ENCODE measurements at regions not wholly inside any gene's neighbourhood (a gene's known extent, or its start where the extent isn't known, plus 50 kb on each side); places are given as distances from the start of the nearest gene placed in this dataset.
A peak's percentile ranks its signal among the peaks of the same experiment; 100 is the strongest.
"Not testable (repeated sequence)": the region's sequence is repeated elsewhere in the genome, so short reads cannot be mapped to it uniquely, and the experiment has no call there.

DNA sequence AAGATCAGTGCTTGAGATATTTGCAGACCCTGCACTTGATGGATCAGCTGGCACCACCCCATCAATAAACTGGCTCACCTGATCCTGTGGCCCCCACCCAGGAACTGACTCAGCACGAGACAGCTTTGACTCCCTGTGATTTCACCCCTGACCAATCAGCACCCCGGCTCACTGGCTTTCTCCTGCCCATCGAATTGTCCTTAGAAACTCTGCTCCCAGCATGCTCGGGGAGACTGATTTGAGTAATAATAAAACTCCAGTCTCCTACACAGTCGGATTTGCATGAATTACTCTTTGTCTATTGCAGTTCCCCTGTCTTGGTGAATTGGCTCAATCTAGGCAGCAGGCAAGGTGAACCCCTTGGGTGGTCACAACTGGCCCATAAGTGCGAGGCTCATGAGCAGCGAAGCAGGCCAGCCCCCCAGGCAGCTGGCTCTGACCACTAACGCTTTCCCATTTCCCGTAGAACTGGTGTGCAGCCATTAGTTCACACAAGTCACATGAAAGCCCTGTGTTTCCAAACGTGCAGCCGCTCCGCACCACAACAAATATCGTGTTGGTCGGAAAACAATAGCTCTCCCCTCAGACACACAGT is 79.6 kb downstream of the RSPH3 start:
- no peak for DNase-seq

DNA sequence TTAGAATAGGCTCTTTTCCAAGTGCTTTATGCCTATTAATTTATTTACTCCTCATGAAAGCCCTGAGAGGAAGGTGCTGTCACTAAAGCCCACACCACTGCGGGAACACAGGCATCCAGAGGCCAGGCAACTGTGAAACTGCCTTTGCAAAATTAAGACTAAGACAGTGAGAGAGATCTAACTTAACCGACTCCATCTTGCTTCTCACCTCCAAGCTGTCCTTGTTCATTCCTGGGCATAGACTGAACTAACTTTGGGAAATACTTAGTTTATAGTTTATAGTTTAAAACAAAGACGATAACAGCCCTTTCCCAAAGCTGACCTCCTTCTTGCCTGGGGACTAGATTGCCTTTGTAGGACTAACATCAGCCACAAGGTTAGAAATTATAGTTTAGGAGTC is 80.1 kb downstream of the RSPH3 start:
- no peak for DNase-seq

DNA sequence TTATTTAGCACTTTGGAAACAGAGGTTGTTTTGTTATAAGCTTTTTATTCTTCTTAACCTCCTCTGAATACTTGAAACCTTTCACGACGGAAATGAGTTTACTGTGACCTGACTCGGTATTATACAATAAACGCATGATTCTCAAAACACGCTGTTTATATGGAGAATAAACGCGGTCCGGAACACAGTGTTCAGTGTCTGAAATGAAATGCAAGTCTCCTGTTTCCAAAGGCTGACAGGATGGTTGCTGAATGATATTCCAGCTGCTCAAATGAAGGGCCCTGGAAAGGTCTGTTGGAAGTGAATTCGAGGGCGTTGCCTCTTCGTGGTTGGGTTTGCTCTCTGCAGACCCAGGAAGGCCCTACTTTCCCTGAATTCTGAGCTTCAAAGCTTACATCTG is 83.4 kb downstream of the RSPH3 start:
- no peak for DNase-seq

DNA sequence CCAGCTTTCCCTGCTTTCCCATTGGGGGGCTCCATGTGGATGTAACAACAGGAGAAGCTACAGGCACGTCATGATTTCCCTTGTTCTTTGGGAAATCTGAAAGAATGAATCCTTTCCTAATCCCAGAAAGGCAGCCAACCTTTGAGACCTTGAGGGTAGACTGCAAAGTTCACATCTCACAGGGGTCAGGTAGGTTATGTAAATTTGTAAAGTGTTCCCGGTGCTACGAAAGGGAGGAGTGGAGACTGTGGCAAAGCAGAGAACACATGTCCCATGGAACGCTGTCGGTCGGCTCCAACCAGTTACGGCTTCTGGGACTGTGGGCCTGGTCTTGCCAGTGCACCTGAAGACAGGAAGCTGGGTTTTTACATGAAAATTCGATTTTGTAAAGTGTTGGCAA is 85.1 kb downstream of the RSPH3 start:
- no peak for DNase-seq

DNA sequence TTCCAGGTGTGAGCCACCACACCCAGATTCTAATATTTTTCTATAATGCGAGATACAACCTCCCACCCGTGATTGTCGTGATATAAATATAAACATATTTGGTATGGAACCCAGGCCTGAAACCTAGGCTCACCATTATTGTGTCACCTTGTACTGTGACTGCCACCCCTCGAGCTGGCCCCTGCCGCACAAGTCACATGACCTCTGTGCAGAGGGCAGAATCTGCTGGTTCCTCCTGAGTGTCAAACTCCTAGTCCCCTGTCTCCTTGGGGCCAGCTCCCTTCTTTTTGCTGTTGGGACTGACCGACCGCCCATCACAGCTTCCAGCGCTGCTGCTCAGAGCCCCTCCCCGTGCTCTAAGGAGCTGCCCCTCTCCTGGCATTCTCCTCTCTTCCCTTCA is 86.4 kb downstream of the RSPH3 start:
- no peak for DNase-seq

DNA sequence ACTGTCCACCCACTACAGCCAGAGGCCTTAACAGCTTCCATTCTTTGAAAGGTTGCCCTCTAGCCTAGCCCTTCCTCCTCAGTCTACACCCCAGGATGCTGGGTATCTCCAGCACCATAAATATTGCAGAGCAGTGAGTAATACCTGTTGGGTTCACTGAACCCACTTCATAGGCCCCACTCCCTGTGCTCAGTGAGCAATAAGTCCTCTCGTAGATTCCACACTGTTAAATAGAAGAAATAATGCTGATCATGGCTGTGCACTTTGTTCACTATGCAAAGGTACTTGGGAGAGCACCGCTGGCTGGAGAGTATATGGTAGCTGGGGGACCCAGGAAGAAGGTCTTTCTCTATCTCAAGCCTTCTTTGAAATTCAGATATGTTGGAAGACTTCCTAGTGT is 87.3 kb downstream of the RSPH3 start:
- DNase-seq, result no peak

DNA sequence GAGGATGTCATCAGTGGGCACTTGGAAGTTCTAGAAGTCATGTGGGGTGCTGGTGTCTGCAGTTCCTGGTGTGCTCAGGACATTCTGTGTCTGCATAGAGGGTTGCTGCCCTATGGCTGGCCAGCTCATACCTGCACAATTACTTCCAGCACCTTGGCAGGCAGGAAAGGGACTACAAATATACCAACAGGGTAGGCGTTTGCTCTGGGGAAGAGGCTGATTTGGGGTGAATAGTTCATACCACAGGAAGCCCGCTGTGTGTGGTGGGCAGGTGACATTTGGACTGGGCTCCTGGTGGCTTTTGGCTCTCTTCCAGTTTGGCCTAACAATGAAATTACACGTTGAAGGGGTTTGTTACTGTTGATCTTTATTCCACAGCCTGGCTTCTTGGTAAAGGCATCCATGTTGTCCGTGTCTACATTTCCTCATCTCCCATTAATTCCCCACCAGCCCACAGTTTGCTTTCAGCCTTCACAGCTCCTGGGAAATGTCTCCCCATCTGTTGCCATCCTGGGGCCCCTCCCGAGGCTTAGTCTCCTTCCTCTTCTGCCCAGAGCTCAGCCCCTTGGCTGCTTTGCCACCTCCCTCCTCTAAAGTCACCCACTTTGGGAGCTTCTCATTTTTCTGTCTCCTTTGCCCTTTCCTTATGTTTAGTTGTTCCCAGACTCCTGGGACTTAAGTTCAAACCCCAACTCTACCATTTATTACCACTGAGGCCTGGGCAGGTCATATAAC is 88.1 kb downstream of the RSPH3 start:
- DNase-seq, result peak; percentile 39

DNA sequence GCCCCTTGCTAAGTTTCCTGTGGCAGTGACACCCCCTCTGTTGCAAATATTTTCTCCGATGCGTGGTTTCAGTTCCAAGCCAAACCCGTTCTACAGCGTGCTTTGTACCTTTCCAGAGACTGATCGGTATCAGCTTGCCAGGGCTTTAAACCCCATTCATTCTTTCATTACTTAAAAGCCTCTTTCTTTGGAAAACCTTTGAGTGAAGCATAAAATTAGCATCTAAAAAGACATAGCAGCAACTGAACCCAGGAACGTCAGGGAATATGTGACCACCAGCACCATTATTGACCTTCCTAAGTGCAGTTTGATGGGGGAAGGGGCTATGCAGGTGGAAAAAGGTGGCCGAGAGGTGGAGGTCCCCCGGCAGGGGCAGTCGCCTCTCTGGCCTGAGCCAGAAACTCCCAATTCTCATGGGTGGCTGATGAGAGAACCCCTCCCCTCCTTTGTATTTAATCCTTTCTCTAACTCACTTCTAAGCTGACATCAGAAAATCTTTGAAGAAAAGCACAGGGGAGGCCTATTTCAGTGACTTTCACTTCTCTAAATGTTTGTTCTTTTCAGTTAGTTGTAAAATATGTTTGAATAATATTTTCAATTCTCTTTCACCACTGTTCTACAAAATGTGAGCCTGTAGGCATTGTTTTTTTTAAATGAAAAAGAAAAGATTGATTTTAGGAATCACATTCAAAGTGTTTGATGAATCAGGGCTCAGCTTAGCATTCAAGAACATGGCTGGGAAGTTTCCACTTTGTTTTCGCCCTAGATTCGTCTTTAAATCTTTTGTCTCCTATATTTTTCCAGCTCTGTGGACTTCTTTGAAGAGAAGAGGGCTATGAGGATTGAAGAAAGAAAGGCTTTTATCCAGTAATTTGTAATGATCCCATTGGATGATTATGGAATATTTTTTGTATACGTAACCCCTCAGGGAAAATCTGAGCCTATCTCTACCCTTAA is 89.2 kb downstream of the RSPH3 start:
- no peak for DNase-seq

DNA sequence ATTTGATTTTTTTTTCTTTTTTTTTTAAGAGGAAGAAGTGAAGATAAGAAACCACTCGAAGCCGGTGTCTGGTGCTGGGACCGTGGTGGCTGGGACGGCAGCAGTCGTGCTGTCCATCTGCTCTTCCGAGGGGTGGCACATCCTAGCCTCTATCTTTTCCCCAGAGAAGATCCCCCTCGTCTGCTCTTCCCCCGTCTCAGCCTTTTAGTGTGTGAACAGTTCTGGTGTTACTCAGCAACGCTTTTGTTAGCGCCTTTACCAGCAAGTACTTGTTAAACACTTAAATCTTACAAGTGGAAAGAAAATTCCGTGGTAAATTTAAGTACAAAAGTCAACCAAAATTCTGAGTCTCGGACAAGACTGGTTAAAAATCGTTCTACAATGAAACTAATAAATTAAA is 90.1 kb downstream of the RSPH3 start:
- no peak for DNase-seq

DNA sequence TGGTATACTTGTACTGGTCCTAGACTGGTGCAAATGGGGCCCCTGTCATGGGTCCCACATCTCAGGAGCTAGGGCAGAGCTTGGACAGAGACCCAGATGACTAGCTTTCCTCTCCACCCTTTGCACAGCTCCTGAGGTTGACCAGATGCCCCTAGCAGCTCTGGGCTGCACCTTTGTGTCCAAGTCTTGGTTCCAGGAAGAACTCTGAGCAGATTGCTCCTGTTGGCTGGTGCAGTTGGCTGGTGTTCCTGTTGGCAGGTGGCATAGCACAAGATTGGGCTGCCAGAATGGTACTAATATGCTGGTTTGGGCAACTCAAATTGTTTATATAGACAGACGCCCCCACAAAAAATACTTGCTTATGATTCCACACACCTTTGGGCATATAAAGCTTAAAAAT is 89.4 kb upstream of the EZR start:
- DNase-seq, result no peak

DNA sequence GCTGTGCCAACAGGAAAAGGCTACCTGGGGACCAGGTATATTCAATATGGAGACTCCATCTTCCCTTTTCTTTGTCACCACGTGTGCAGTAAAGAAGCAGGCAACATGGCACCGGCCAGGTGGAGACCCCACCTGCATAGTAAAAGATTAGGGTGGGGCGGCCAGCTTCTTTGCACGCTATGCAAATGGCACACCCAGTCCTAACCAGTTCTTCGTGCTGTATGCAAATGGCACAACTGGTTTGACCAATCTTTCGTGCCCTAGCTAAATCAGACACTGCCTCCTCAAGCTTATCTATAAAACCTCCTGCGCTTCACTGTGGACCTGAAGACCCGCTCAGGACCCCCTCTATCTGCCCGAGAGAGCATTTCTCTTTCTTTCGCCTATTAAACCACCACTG is 88.8 kb upstream of the EZR start:
- DNase-seq, result no peak

DNA sequence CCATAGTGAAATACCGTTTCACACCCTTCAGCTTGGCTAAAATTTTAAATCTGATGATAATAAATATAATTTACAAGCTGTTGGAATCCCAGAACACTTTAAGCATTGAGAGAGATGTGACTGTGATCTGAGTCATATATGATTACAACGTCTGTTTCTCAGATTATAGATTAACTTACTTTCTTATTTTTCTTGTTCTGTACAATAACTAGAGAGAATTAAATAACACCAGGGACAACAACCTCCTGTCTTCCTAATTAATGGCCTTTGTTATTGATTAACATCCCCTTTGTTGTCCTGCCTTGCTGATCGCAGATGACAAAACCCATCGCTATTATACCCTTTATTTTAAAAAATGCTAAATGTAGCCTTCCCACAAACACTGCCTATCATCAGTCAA is 87.8 kb upstream of the EZR start:
- no peak for DNase-seq

DNA sequence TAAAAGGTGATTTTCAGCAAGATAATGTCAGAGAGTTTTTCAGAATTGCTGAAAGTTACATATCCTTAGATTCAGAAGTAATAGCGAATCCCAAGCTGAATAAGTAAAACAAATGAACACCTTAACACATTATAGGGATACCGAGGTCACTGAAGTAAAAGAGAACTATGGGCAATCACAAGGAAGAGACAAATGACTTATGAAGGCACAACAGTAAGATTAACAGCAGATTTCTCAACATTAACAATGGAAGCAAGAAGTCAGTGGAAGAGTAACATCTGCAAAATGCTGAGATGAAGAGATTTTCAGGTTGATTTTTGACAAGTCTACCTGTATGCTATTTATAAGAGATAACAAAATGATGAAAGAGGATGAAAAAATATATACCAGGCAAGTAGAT is 86.1 kb upstream of the EZR start:
- DNase-seq, result peak; percentile 25

DNA sequence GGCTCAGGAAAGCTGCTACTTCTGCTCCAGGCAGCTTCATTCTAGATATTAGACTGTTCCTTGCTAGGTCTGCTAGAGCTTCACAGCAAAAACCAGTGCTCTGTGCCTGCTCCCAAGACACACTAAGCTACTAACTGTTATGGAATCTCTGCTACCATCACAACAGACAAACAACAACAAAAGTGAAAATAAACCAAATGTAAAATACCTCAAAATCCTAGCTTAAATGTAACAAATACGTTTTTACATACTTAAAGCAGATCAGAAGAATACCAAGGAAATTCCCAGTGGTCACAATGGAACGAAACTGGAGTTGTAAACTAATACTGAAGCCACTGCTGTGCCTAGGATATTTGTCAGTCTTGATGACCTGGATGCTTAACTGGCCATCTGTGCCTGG is 84.6 kb upstream of the EZR start:
- no peak for DNase-seq

DNA sequence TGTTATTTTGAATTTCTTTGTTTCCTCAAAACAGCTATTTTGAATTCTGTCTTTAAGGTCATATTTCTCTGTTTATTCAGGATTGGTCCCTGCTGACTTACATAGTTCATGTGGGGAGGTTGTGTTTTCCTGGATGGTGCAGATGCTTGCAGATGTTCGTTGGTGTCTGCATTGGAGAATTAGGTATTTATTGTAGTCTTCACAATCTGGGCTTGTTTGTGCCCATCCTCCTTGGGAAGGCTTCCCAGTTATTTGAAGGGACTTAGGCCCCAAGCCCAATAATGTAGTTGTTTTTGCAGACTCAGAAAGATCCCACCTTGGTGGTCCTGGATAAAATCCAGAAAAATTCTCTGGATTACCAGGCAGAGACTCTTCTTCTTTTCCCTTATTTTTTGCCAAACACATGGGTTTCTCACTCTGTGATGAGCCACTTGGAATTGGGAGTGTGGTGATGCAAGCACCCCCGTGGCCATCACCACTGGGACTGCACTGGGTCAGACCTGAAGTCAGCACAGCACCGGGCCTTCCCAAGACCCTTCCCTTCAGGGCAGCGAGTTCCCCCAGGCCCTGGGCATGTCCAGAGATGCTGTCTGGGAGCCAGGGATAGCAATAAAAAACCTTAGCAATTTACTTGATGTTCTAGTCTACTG is 81.6 kb upstream of the EZR start:
- DNase-seq, result no peak

DNA sequence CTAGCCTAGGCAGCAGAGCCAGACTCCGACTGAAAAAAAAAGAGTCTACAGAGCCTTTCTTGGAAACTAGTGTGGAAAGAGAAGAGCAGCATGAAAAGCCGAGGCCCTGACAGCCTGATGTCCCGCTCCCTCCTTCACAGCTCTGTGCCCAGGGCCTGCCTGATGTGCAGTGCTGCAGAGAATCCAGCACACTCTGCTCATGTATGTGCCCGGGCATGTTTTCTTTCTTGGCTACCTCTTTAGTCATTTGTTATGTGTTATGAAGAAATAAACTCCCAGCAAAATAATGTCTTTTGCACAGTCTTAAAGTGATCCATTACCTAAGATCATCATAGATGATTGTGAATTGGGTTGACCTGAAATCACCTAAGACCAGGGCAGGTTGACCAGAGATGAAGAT is 78.1 kb upstream of the EZR start:
- DNase-seq, result peak; percentile 13

DNA sequence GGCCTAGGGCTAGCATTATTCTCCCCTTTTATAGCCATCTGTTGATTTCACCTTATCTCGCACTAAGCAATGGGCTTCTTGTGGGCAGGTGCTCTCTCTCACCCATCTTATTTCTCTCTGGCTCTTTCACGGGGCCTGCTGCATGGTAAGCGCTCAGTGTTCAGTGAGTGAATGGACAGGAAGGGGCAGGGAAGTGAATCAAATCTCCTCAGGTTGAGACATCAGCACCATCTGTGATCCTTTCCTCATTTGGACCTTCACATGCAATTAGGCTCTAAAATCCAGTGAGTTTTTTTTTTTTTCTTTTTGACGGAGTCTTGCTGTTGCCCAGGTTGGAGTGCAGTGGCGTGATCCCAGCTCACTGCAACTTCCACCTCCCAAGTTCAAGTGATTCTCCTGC is 76.5 kb upstream of the EZR start:
- no peak for DNase-seq

DNA sequence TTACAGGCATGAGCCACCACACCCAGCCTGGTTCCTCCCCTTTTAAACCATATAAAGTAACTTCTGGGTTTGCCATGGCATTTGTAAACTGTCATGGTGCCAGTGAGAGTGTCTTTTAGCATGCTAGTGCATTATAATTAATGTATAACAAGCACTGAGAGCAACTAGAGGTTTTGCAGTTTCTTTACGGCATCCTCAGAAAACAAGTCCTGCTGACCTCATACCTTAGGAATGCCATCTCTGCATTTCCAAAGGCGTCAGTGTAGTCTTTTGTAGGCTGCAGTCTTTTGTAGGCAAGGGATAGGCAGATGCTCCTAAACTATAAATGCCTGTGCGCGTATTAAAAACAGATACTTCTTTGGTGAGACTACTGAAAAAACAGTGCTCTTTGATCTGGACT is 75.0 kb upstream of the EZR start:
- no peak for DNase-seq

DNA sequence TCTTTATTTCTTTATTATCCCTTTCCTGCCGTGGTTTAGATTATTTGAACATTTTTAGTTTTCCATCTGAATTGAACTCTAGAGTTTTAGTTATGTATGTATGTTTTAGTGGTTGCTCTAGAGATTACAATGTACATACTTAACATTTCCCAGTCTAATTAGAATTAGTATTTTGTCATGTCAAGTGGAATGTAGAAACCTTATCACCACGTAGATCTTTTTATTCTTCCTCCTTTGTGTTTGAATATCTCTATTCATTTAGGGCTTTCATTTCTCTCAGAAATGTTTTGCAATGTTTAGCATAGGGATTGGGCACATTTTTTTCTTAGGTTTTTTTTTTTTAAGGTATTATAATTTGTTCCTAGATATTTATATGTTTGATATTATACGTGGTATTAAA is 73.1 kb upstream of the EZR start:
- DNase-seq, result no peak

DNA sequence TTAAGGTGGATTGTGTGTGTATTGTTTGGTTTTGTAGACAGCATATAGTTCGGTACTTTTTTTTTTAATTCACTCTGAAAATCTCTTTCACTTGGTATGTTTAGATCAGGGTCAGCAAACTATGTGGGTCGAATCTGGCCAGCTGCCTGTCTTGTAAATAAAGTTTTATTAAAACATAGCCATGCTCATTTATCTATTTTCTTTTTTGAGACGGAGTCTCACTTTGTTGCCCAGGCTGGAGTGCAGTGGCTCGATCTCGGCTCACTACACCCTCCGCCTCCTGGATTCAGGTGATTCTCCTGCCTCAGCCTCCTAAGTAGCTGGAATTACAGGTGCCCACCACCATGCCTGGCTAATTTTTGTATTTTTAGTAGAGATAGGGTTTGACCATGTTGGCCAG is 72.4 kb upstream of the EZR start:
- not testable (repeated sequence) for DNase-seq

DNA sequence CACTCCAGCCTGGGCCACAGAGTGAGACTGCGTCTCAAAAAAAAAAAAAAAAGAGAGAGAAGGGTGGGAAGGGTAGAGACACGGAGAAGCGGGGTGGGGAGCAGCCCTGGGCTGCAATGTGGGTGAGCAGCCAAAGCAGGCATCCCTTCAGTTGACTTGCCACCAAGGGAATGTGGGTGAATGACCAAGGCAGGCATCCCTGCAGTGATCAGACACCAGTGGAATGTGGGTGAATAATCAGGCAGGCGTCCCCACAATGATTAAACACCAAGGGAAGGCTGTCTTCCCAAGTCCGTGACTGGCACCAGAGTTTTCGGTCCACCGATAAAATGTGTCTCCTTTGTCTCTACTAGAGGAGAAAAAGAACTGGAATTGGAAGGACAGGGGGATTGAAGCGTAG is 69.0 kb upstream of the EZR start:
- not testable (repeated sequence) for DNase-seq

DNA sequence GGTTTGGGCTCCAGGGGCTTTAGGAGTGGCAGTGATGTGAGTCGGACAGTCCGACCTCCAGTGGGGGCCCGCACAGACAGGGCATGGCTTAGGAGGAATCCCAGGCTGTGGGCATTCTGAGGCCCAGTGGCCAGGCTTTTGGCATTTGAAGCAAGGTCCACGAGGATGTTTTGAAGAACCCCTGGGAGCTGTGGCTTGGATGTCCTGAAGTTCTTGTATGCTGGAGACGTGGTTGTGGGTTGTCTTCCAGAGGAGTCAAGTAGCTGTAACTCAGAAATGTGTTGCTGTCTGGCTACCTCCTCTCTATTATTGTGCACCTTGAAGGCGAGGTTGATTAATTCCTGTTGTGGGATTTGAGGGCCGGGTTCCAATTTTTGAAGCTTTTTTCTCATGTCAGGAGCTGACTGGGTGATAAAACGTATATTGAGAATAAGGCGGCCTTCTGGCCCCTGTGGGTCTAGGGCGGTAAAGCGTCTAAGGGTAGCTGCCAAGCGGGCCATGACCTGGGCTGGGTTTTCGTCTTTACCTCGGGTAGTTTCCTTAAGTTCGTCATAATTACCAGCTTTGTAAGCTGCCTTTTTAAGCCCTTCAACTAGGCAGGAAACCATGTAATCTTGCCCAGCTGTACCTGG is 67.3 kb upstream of the EZR start:
- DNase-seq, result not testable (repeated sequence)

DNA sequence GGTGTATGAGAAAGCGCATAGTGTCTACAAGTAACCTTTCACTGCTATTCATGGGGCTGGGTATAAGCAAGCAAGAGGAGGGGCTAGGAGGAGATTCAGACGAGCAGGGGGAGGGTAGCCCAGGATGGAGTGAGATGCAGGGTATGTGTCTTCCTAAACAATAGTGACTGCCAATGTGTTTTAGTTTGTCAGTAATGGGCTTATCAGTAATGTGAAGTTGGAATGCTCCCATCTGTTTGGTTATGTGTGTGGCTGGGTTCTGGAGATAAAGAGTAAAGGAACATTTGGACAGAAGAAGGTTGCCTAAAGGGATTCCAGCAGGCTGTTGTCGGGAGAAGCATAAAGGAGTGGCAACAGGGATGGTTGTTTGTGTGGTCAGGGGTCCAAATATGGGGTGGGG is 62.7 kb upstream of the EZR start:
- DNase-seq, result not testable (repeated sequence)

Measured in NCI-H2171 treated with DMSO at 0.1 percent for 48 hours (cell line).